Panc1 (cell line): ENCODE measurements at regions not wholly inside any gene's neighbourhood (a gene's known extent, or its start where the extent isn't known, plus 50 kb on each side); places are given as distances from the start of the nearest gene placed in this dataset.

Experiments
- TF ChIP-seq, protein P1 (sequence below), 2 experiments: IDR thresholded peaks; 2 replicates each; pipeline ENCODE4 v1.6.1; 2011 to 2012; ENCODE audit warnings: low read depth in 2 of 2, control low read depth in 1 of 2, low read length in 1 of 2, mild to moderate bottlenecking in 1 of 2, moderate library complexity in 1 of 2; ENCODE audit not compliant: insufficient read depth in 1 of 2
- TF ChIP-seq, protein P2 (sequence below): fragments of 450-650 bp; IDR thresholded peaks from 2 replicates; pipeline ENCODE4 v1.5.1; 2017; ENCODE audit warnings: mild to moderate bottlenecking

DNA sequence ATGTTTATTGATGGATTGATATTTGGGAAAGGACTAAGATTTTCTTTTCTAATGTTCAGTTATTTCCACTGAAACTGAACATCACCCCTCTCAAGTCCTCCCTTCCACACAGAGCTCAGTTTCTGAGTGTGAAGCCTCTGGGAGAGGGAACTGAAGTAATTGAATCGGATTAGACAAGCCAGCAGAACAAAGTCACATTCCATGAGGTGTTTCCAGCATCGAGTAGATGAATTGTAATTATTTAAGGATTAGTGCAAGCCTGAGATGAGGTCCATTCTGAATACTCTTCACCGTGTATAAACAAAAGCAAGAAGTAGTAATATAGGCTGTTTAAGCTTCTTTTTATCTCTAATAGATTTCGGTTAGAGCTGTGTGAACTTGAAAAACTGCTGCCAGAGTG lies 2060.5 kb downstream of the MAT2B start:
- TF ChIP-seq, protein P1, sequence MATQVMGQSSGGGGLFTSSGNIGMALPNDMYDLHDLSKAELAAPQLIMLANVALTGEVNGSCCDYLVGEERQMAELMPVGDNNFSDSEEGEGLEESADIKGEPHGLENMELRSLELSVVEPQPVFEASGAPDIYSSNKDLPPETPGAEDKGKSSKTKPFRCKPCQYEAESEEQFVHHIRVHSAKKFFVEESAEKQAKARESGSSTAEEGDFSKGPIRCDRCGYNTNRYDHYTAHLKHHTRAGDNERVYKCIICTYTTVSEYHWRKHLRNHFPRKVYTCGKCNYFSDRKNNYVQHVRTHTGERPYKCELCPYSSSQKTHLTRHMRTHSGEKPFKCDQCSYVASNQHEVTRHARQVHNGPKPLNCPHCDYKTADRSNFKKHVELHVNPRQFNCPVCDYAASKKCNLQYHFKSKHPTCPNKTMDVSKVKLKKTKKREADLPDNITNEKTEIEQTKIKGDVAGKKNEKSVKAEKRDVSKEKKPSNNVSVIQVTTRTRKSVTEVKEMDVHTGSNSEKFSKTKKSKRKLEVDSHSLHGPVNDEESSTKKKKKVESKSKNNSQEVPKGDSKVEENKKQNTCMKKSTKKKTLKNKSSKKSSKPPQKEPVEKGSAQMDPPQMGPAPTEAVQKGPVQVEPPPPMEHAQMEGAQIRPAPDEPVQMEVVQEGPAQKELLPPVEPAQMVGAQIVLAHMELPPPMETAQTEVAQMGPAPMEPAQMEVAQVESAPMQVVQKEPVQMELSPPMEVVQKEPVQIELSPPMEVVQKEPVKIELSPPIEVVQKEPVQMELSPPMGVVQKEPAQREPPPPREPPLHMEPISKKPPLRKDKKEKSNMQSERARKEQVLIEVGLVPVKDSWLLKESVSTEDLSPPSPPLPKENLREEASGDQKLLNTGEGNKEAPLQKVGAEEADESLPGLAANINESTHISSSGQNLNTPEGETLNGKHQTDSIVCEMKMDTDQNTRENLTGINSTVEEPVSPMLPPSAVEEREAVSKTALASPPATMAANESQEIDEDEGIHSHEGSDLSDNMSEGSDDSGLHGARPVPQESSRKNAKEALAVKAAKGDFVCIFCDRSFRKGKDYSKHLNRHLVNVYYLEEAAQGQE (IDR thresholded peaks at IDR 0.05; ENCODE audit: insufficient read depth in 1 of 2, low read depth in 2 of 2, low read length in 1 of 2) = no peak
- TF ChIP-seq, protein P2, sequence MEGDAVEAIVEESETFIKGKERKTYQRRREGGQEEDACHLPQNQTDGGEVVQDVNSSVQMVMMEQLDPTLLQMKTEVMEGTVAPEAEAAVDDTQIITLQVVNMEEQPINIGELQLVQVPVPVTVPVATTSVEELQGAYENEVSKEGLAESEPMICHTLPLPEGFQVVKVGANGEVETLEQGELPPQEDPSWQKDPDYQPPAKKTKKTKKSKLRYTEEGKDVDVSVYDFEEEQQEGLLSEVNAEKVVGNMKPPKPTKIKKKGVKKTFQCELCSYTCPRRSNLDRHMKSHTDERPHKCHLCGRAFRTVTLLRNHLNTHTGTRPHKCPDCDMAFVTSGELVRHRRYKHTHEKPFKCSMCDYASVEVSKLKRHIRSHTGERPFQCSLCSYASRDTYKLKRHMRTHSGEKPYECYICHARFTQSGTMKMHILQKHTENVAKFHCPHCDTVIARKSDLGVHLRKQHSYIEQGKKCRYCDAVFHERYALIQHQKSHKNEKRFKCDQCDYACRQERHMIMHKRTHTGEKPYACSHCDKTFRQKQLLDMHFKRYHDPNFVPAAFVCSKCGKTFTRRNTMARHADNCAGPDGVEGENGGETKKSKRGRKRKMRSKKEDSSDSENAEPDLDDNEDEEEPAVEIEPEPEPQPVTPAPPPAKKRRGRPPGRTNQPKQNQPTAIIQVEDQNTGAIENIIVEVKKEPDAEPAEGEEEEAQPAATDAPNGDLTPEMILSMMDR = no peak
